Activated CD4-positive, alpha-beta T cell treated with anti-CD3 and anti-CD28 coated beads, Interleukin-2, amount 10 ng/mL, durations not matched to agents 24 days and 14 days (primary cell): ENCODE measurements at regions not wholly inside any gene's neighbourhood (a gene's known extent, or its start where the extent isn't known, plus 50 kb on each side); places are given as distances from the start of the nearest gene placed in this dataset.

Source experiments
- DNase-seq: peaks from one replicate; pipeline ENCODE4 v3.0.0; 2022
- H3K27ac Mint-ChIP-seq: one replicate; pipeline ENCODE4 v1.8.0; 2022; ENCODE audit warnings: mild to moderate bottlenecking, mixed read lengths
- H3K27me3 Mint-ChIP-seq: one replicate; pipeline ENCODE4 v1.8.0; 2022; ENCODE audit warnings: mixed read lengths
- H3K36me3 Mint-ChIP-seq: one replicate; pipeline ENCODE4 v1.8.0; 2022; ENCODE audit warnings: low read depth, mild to moderate bottlenecking, mixed read lengths
- H3K4me1 Mint-ChIP-seq: one replicate; pipeline ENCODE4 v1.8.0; 2021; ENCODE audit warnings: mixed read lengths
- H3K4me3 Mint-ChIP-seq: one replicate; pipeline ENCODE4 v1.8.0; 2022; ENCODE audit warnings: mild to moderate bottlenecking, moderate library complexity, mixed read lengths
- H3K9me3 Mint-ChIP-seq: one replicate; pipeline ENCODE4 v1.8.0; 2021; ENCODE audit warnings: mixed read lengths
- intact Hi-C: fragments of 100-400 bp; cut with micrococcal nuclease; formaldehyde crosslinking; loops from one replicate; pipeline ENCODE4 v1.15.1; 2023

- no peaks in the 10 kb centered on the region for H3K4me1 Mint-ChIP-seq
- no peak overlapping the region for H3K27ac Mint-ChIP-seq
- no peak for DNase-seq
- intact Hi-C loops, result no loop called here
- H3K36me3 Mint-ChIP-seq, result no peaks in the 10 kb centered on the region
- peaks cover 7% of the 10 kb centered on the region for H3K9me3 Mint-ChIP-seq
- peaks cover 3% of the 10 kb centered on the region for H3K27me3 Mint-ChIP-seq
- no peak overlapping the region for H3K4me3 Mint-ChIP-seq
These were observed 115.4 kb downstream of the HLX start for GRCh38 chr1:220994671-220995070.

- intact Hi-C loops, result no loop called here
- peaks cover 7% of the 10 kb centered on the region for H3K9me3 Mint-ChIP-seq
- no peak overlapping the region for H3K4me3 Mint-ChIP-seq
- H3K27ac Mint-ChIP-seq, result no peak overlapping the region
- DNase-seq, result no peak
- no peaks in the 10 kb centered on the region for H3K36me3 Mint-ChIP-seq
- no peaks in the 10 kb centered on the region for H3K27me3 Mint-ChIP-seq
- H3K4me1 Mint-ChIP-seq, result no peaks in the 10 kb centered on the region
These were observed 118.5 kb downstream of the HLX start for GRCh38 chr1:220997791-220998190.

- intact Hi-C loops, result no loop called here
These were observed 120.9 kb downstream of the HLX start for GRCh38 chr1:220999872-221000863.

GRCh38 chr1:221001167-221001566 lies 121.9 kb downstream of the HLX start:
- H3K9me3 Mint-ChIP-seq, result peaks cover 7% of the 10 kb centered on the region
- intact Hi-C loops, result no loop called here
- no peak for DNase-seq
- no peak overlapping the region for H3K4me3 Mint-ChIP-seq
- no peaks in the 10 kb centered on the region for H3K4me1 Mint-ChIP-seq
- no peaks in the 10 kb centered on the region for H3K36me3 Mint-ChIP-seq
- no peak overlapping the region for H3K27ac Mint-ChIP-seq
- no peaks in the 10 kb centered on the region for H3K27me3 Mint-ChIP-seq

More at GRCh38 chr1:220999872-221000863, 120.9 kb downstream of the HLX start:
- H3K9me3 Mint-ChIP-seq, result peaks cover 7% of the 10 kb centered on the region
- DNase-seq, result no peak
- H3K27me3 Mint-ChIP-seq, result no peaks in the 10 kb centered on the region
- no peaks in the 10 kb centered on the region for H3K4me1 Mint-ChIP-seq
- H3K27ac Mint-ChIP-seq, result no peak overlapping the region
- H3K4me3 Mint-ChIP-seq, result no peak overlapping the region
- no peaks in the 10 kb centered on the region for H3K36me3 Mint-ChIP-seq

GRCh38 chr1:221002601-221003000 lies 123.4 kb downstream of the HLX start:
- no peaks in the 10 kb centered on the region for H3K9me3 Mint-ChIP-seq

GRCh38 chr1:221011145-221011544 lies 131.9 kb downstream of the HLX start:
- intact Hi-C loops, result no loop called here
- no peak for DNase-seq
- no peaks in the 10 kb centered on the region for H3K36me3 Mint-ChIP-seq
- H3K4me1 Mint-ChIP-seq, result no peaks in the 10 kb centered on the region
- H3K27ac Mint-ChIP-seq, result no peak overlapping the region
- H3K4me3 Mint-ChIP-seq, result no peak overlapping the region
- no peaks in the 10 kb centered on the region for H3K27me3 Mint-ChIP-seq
- H3K9me3 Mint-ChIP-seq, result no peaks in the 10 kb centered on the region

More at GRCh38 chr1:221002601-221003000, 123.4 kb downstream of the HLX start:
- intact Hi-C loops, result no loop called here
- Mint-ChIP-seq H3K36me3 (no peaks in the 10 kb centered on the region), H3K27me3 (no peaks in the 10 kb centered on the region), H3K4me1 (no peaks in the 10 kb centered on the region), H3K4me3 (no peak overlapping the region), H3K27ac (no peak overlapping the region)
- DNase-seq, result no peak

- no peak for DNase-seq
- intact Hi-C loops, result no loop called here
- no peaks in the 10 kb centered on the region for H3K36me3 Mint-ChIP-seq
- no peaks in the 10 kb centered on the region for H3K9me3 Mint-ChIP-seq
- H3K4me3 Mint-ChIP-seq, result no peak overlapping the region
- no peaks in the 10 kb centered on the region for H3K4me1 Mint-ChIP-seq
- no peak overlapping the region for H3K27ac Mint-ChIP-seq
- no peaks in the 10 kb centered on the region for H3K27me3 Mint-ChIP-seq
These were observed 132.9 kb downstream of the HLX start for GRCh38 chr1:221012120-221012519.

GRCh38 chr1:221013691-221014660 lies 134.7 kb downstream of the HLX start:
- intact Hi-C loops, result no loop called here
- no peaks in the 10 kb centered on the region for H3K27me3 Mint-ChIP-seq
- H3K36me3 Mint-ChIP-seq, result no peaks in the 10 kb centered on the region
- H3K27ac Mint-ChIP-seq, result no peak overlapping the region
- H3K4me1 Mint-ChIP-seq, result no peaks in the 10 kb centered on the region
- DNase-seq, result no peak
- no peaks in the 10 kb centered on the region for H3K9me3 Mint-ChIP-seq
- no peak overlapping the region for H3K4me3 Mint-ChIP-seq

- DNase-seq, result no peak
- Mint-ChIP-seq H3K4me1 (no peaks in the 10 kb centered on the region), H3K36me3 (no peaks in the 10 kb centered on the region), H3K4me3 (no peak overlapping the region), H3K27me3 (no peaks in the 10 kb centered on the region), H3K9me3 (no peaks in the 10 kb centered on the region), H3K27ac (no peak overlapping the region)
- intact Hi-C loops, result no loop called here
These were observed 136.0 kb downstream of the HLX start for GRCh38 chr1:221015159-221015790.

- Mint-ChIP-seq H3K27ac (no peak overlapping the region), H3K4me3 (no peak overlapping the region), H3K36me3 (no peaks in the 10 kb centered on the region), H3K9me3 (no peaks in the 10 kb centered on the region), H3K27me3 (no peaks in the 10 kb centered on the region), H3K4me1 (no peaks in the 10 kb centered on the region)
- no peak for DNase-seq
- intact Hi-C loops, result no loop called here
These were observed 137.5 kb downstream of the HLX start for GRCh38 chr1:221016751-221017150.

GRCh38 chr1:221018414-221018813 lies 139.2 kb downstream of the HLX start:
- DNase-seq, result no peak
- intact Hi-C loops, result no loop called here
- no peaks in the 10 kb centered on the region for H3K36me3 Mint-ChIP-seq
- no peak overlapping the region for H3K27ac Mint-ChIP-seq
- H3K27me3 Mint-ChIP-seq, result no peaks in the 10 kb centered on the region
- H3K4me1 Mint-ChIP-seq, result no peaks in the 10 kb centered on the region
- no peaks in the 10 kb centered on the region for H3K9me3 Mint-ChIP-seq
- no peak overlapping the region for H3K4me3 Mint-ChIP-seq

GRCh38 chr1:221022331-221022730 lies 143.1 kb downstream of the HLX start:
- Mint-ChIP-seq H3K27ac (no peak overlapping the region), H3K4me3 (no peak overlapping the region)
- intact Hi-C loops, result no loop called here

GRCh38 chr1:221023482-221023881 lies 144.2 kb downstream of the HLX start:
- intact Hi-C loops, result no loop called here
- H3K36me3 Mint-ChIP-seq, result no peaks in the 10 kb centered on the region
- H3K9me3 Mint-ChIP-seq, result no peaks in the 10 kb centered on the region
- no peaks in the 10 kb centered on the region for H3K4me1 Mint-ChIP-seq
- H3K27me3 Mint-ChIP-seq, result no peaks in the 10 kb centered on the region
- H3K27ac Mint-ChIP-seq, result no peak overlapping the region
- no peak overlapping the region for H3K4me3 Mint-ChIP-seq
- no peak for DNase-seq

More at GRCh38 chr1:221022331-221022730, 143.1 kb downstream of the HLX start:
- Mint-ChIP-seq H3K27me3 (no peaks in the 10 kb centered on the region), H3K4me1 (no peaks in the 10 kb centered on the region), H3K36me3 (no peaks in the 10 kb centered on the region), H3K9me3 (no peaks in the 10 kb centered on the region)
- no peak for DNase-seq
